Omental fat pad (tissue), 3 donors: ENCODE measurements at regions not wholly inside any gene's neighbourhood (a gene's known extent, or its start where the extent isn't known, plus 50 kb on each side); places are given as distances from the start of the nearest gene placed in this dataset.

Experiments
- ATAC-seq: fragments of 150-250 bp; one replicate; pipeline ENCODE4 v1.9.1; 2016; ENCODE audit warnings: mild to moderate bottlenecking, moderate library complexity; ENCODE audit not compliant: low FRiP score
- DNase-seq: peaks from one replicate; pipeline ENCODE4 v3.0.0-alpha.2; 2019; ENCODE audit warnings: low spot score
- TF ChIP-seq, protein P1 (sequence below), 3 donors: fragments of 450-650 bp; IDR thresholded peaks; one replicate each; pipeline ENCODE4 v1.5.1; 2016 to 2017; ENCODE audit warnings: antibody characterized with exemption in 3 of 3, mild to moderate bottlenecking in 3 of 3, moderate library complexity in 2 of 3

DNA sequence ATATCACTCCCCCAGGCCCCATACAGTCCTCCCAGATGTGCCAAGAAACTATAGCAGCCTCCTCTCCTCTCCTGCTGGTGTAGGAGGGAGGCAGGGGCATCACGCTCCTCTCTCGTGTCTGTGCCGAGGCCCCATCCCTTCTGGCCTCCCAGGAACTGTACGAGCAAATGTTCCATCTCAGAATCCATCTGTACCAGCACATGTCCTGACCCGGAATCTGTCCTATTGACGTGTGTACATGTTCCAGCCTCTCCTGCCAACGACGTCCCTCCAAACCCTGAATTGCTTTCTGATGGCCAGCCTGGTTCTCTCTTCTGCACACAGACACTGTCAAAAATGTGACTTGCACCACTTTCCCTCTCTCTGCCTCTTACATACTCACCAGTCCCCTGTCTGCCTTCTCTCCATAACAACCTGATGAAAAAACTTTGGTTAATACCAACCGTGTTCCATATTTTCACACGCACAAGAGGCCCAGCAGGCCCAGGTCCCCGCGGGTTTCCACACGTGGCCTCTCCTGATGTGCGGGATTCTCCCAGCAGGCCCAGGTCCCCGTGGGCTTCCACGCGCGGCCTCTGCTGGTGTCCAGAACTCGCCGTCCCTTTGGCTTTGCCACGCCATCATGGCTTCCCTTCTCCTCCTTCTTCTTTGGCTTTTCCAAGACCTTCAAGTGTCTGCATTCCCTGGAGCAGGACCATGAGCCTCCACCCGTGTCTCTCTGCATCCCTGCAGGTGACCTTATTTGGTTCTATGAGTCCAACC lies 125.2 kb upstream of the THBS2 start:
- TF ChIP-seq, protein P1, sequence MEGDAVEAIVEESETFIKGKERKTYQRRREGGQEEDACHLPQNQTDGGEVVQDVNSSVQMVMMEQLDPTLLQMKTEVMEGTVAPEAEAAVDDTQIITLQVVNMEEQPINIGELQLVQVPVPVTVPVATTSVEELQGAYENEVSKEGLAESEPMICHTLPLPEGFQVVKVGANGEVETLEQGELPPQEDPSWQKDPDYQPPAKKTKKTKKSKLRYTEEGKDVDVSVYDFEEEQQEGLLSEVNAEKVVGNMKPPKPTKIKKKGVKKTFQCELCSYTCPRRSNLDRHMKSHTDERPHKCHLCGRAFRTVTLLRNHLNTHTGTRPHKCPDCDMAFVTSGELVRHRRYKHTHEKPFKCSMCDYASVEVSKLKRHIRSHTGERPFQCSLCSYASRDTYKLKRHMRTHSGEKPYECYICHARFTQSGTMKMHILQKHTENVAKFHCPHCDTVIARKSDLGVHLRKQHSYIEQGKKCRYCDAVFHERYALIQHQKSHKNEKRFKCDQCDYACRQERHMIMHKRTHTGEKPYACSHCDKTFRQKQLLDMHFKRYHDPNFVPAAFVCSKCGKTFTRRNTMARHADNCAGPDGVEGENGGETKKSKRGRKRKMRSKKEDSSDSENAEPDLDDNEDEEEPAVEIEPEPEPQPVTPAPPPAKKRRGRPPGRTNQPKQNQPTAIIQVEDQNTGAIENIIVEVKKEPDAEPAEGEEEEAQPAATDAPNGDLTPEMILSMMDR (IDR thresholded peaks at IDR 0.05), result no peak
- no peak for ATAC-seq
- DNase-seq, result no peak

DNA sequence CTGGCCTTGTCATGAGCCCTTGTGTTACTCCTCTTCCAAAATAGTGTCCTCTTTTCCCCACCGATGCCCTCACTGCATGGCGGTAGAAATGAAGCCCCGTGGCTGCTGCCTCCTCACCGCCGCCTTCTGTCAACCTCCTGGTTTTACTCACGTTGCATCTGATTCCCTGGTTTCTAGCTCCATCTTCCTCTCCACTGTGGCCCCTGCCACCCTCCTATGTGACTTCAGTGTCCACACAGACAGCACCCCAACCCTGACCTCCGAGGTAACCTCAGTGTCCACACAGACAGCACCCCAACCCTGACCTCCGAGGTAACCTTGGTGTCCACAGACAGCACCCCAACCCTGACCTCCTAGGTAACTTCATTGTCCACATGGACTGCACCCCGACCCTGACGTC lies 122.8 kb upstream of the THBS2 start:
- no peak for DNase-seq
- TF ChIP-seq, protein P1 (IDR thresholded peaks at IDR 0.05), result no peak
- no peak for ATAC-seq

DNA sequence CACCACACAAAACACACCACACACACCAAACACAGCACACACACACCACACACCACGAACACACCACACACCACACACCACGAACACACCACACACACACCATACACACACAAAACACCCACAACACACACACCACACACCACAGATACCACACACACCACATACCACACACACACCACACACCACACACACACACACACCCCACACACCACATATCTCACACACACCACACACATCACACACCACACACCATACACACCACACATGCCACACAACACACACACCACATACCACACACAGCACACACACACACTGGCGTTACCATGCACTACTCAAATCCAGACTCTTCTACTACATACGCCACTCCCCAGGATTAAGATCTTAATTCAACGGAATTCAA lies 118.9 kb upstream of the THBS2 start:
- TF ChIP-seq, protein P1 (IDR thresholded peaks at IDR 0.05), result no peak
- DNase-seq (no peak), ATAC-seq (no peak)

DNA sequence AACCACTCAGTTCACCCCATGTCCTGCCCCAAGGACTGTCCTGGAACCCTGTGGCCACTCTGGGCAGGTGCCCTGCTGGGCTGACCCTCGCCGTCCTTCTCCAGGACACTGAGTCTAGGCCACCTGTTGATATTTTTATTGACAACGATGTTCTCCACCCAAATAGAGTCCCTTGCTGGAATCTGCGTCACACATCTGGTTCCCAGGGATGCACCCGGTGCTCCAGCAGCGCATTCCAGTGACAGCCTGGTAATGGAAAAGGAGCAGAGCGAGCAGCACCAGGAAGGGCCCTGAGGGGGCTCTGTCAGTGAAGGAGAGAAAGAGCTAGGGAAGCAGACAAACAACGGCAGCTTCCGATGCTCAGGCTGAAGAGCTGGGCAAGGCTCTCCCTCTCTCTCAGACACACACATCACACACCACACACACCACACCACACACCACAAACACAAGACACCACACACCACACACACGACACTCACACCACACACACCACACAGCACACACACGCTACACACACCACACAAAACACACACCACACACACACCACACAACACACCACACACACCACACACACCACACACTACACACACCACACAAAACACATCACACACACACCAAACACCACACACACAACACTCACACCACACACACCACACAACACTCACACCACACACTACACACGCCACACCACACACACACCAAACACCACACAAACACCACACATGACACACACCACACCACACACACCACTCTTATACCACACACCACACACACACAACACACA lies 117.9 kb upstream of the THBS2 start:
- ATAC-seq, result no peak
- DNase-seq, result no peak
- TF ChIP-seq, protein P1 (IDR thresholded peaks at IDR 0.05), result no peak

DNA sequence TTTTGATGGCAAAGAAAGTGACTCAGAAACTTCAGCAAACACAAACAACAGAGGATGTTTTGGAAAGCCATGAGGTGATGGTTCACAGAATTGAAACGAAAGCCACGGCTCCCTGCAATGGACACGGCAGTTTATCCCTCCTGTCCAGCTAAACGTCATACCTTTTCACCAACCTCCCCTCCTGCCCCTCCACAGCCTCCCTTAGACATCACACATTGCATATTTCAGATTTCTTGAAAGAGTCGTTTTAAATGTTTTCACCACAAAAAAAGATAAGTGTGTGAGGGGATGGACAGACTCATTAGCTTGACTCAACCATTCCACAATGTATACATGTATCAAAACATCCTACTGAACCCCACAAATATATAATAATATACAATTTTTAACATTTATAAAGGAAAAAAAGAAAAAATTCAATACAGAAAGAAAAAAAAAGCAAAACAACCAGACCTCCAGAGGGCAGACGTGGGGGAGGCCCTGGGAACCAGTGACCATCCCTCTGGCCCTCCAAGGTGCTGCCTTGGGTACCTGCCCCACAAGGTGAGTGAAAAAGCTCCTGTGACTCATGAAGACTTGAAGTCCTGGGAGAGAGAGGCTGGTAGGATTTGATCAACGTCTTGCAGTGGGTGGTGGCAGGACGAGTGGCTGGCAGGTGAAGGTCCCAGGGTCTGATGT lies 117.2 kb upstream of the THBS2 start:
- TF ChIP-seq, protein P1 (IDR thresholded peaks at IDR 0.05), result no peak
- DNase-seq (no peak), ATAC-seq (no peak)

DNA sequence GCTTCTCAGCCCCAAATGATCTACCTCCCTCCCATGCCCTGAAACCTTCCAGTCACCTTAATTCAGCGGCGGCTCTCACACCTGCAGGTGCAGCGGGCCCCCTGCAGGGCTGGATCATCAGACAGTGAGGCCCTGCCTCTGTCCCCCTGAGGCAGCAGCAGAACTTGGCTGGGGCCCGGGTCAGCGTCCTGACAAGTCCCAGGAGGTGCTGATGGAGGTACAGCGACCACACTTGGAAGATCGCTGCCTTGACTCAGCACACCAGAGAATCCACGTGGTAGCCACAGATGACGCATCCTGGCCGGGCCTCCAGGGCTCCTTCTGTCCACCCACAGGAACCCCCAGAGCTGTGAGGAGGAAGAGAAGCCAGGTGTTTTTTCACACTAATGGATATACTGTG lies 116.4 kb upstream of the THBS2 start:
- DNase-seq (no peak), ATAC-seq (no peak)
- TF ChIP-seq, protein P1 (IDR thresholded peaks at IDR 0.05), result no peak
